IMR-90 (cell line): ENCODE measurements at regions not wholly inside any gene's neighbourhood (a gene's known extent, or its start where the extent isn't known, plus 50 kb on each side); places are given as distances from the start of the nearest gene placed in this dataset.

ENCODE experiments used
- ATAC-seq: fragments of 200-7000 bp; cut with Tn5 transposase; 2 replicates; pipeline ENCODE4 v1.9.1; 2020; ENCODE audit warnings: low read depth, mild to moderate bottlenecking, moderate library complexity
- BruUV-seq: library from RNA; stranded (reverse); fragments of 400-500 nt; replicated peaks from 2 replicates; lab custom pipeline; 2021; lab: Mats Ljungman, UMichigan
- CTCF ChIA-PET: fragments of 300-600 bp; formaldehyde crosslinking; extraction: SDS; loops from one replicate; lab custom pipeline; 2021; ENCODE audit warnings: antibody characterized with exemption; lab: Yijun Ruan, JAX
- POLR2A ChIA-PET: fragments of 300-600 bp; sonication (Branson Sonifier 250); formaldehyde crosslinking; loops from one replicate; lab custom pipeline; 2022; ENCODE audit warnings: antibody characterized with exemption; ENCODE audit not compliant: unreplicated experiment; lab: Charles Lee
- DNase-seq: peaks from one replicate; pipeline ENCODE4 v3.0.0; 2013
- H2AFZ ChIP-seq: replicated peaks from 2 replicates; pipeline ENCODE3; 2013; ENCODE audit warnings: low read length, mild to moderate bottlenecking; ENCODE audit not compliant: poor library complexity
- H2AK5ac ChIP-seq: 2 replicates; pipeline ENCODE4 v1.6.1; 2013; ENCODE audit warnings: low read depth, low read length, inconsistent platforms
- H2AK9ac ChIP-seq: replicated peaks from 2 replicates; pipeline ENCODE3; 2013; ENCODE audit warnings: mild to moderate bottlenecking, low read depth, low read length, moderate library complexity; ENCODE audit not compliant: poor library complexity
- H2BK120ac ChIP-seq: 2 replicates; pipeline ENCODE4 v1.6.1; 2013; ENCODE audit warnings: low read depth, low read length, inconsistent platforms
- H2BK15ac ChIP-seq: 3 replicates; pipeline ENCODE4 v1.6.1; 2013; ENCODE audit warnings: low read depth, low read length, inconsistent platforms
- H2BK20ac ChIP-seq: 2 replicates; pipeline ENCODE4 v1.6.1; 2013; ENCODE audit warnings: low read depth, mild to moderate bottlenecking, inconsistent platforms, low read length, moderate library complexity
- H2BK5ac ChIP-seq: 2 replicates; pipeline ENCODE4 v1.6.1; 2013; ENCODE audit warnings: mild to moderate bottlenecking, low read depth, low read length, inconsistent platforms; ENCODE audit not compliant: poor library complexity, severe bottlenecking
- H3K14ac ChIP-seq: replicated peaks from 2 replicates; pipeline ENCODE4 v1.6.1; 2013; ENCODE audit warnings: low read depth, low read length, inconsistent platforms
- H3K18ac ChIP-seq: 2 replicates; pipeline ENCODE4 v1.6.1; 2013; ENCODE audit warnings: low read depth, low read length, control low read depth
- H3K23ac ChIP-seq: 2 replicates; pipeline ENCODE4 v1.6.1; 2013; ENCODE audit warnings: low read depth, low read length, inconsistent platforms
- H3K27ac ChIP-seq: 2 replicates; pipeline ENCODE4 v1.5.1; 2013; ENCODE audit warnings: mild to moderate bottlenecking, control low read depth, low read length; ENCODE audit not compliant: insufficient read depth
- H3K27me3 ChIP-seq: 2 replicates; pipeline ENCODE4 v1.6.1; 2013; ENCODE audit warnings: low read length; ENCODE audit not compliant: control insufficient read depth, insufficient read depth
- H3K36me3 ChIP-seq: 2 replicates; pipeline ENCODE4 v1.6.1; 2013; ENCODE audit warnings: low read length, mixed read lengths; ENCODE audit not compliant: control insufficient read depth, insufficient read depth
- H3K4ac ChIP-seq: 2 replicates; pipeline ENCODE4 v1.6.1; 2013; ENCODE audit warnings: low read depth, low read length, inconsistent platforms
- H3K4me1 ChIP-seq: 2 replicates; pipeline ENCODE4 v1.6.1; 2013; ENCODE audit warnings: low read length, mixed read lengths; ENCODE audit not compliant: control insufficient read depth, insufficient read depth
- H3K4me2 ChIP-seq: 2 replicates; pipeline ENCODE4 v1.6.1; 2013; ENCODE audit warnings: low read depth, mild to moderate bottlenecking, control low read depth, low read length, moderate library complexity
- H3K4me3 ChIP-seq: 2 replicates; pipeline ENCODE4 v1.5.1; 2013; ENCODE audit warnings: low read depth, mild to moderate bottlenecking, control low read depth, low read length, moderate library complexity; ENCODE audit not compliant: insufficient read depth
- H3K56ac ChIP-seq: 2 replicates; pipeline ENCODE4 v1.6.1; 2013; ENCODE audit warnings: low read length, inconsistent platforms; ENCODE audit not compliant: insufficient read depth; ENCODE audit errors: extremely low read depth
- H3K79me1 ChIP-seq, 2 experiments: 2 replicates each; pipeline ENCODE4 v1.6.1; 2013; ENCODE audit warnings: low read length in 2 of 2, inconsistent platforms in 1 of 2, low read depth in 1 of 2
- H3K9ac ChIP-seq: 2 replicates; pipeline ENCODE4 v1.6.1; 2013; ENCODE audit warnings: low read depth, low read length, control low read depth
- H3K9me1 ChIP-seq: 2 replicates; pipeline ENCODE4 v1.6.1; 2013; ENCODE audit warnings: low read length, inconsistent platforms; ENCODE audit not compliant: insufficient read depth
- H3K9me3 ChIP-seq: 2 replicates; pipeline ENCODE4 v1.6.1; 2013; ENCODE audit warnings: low read length; ENCODE audit not compliant: control insufficient read depth, insufficient read depth
- H4K20me1 ChIP-seq: 2 replicates; pipeline ENCODE4 v1.6.1; 2013; ENCODE audit warnings: low read length, inconsistent platforms; ENCODE audit not compliant: insufficient read depth
- H4K5ac ChIP-seq: 2 replicates; pipeline ENCODE4 v1.6.1; 2013; ENCODE audit warnings: mild to moderate bottlenecking, low read depth, low read length, control low read depth
- H4K8ac ChIP-seq, 2 experiments: 2 replicates each; pipeline ENCODE4 v1.6.1; 2013; ENCODE audit warnings: low read depth in 2 of 2, low read length in 2 of 2, control low read depth in 1 of 2, inconsistent platforms in 1 of 2
- H4K91ac ChIP-seq: 2 replicates; pipeline ENCODE4 v1.6.1; 2013; ENCODE audit warnings: low read depth, low read length, inconsistent platforms; ENCODE audit not compliant: insufficient read depth
- CEBPB ChIP-seq: IDR thresholded peaks from 2 replicates; pipeline ENCODE4 v1.6.1; 2012; ENCODE audit warnings: low read depth, low read length, improper control_type of control experiment
- CHD1 ChIP-seq: IDR thresholded peaks from 2 replicates; pipeline ENCODE4 v1.6.1; 2012; ENCODE audit warnings: low read depth, low read length, improper control_type of control experiment
- FOS ChIP-seq: fragments of 150-350 bp; IDR thresholded peaks from 2 replicates; pipeline ENCODE4 v1.6.1; 2016; ENCODE audit warnings: low read depth, low read length
- MXI1 ChIP-seq: IDR thresholded peaks from 2 replicates; pipeline ENCODE4 v1.6.1; 2012; ENCODE audit warnings: low read depth, mild to moderate bottlenecking, low read length, moderate library complexity, borderline replicate concordance
- POLR2A ChIP-seq: IDR thresholded peaks from 2 replicates; pipeline ENCODE4 v1.6.1; 2012; ENCODE audit warnings: mild to moderate bottlenecking, low read depth, low read length
- RCOR1 ChIP-seq: IDR thresholded peaks from 2 replicates; pipeline ENCODE4 v1.6.1; 2012; ENCODE audit warnings: mild to moderate bottlenecking, low read length, improper control_type of control experiment; ENCODE audit not compliant: insufficient replicate concordance
- RFX5 ChIP-seq: IDR thresholded peaks from 2 replicates; pipeline ENCODE4 v1.8.0; 2012; ENCODE audit warnings: low read depth, mild to moderate bottlenecking, low read length, moderate library complexity
- SMC3 ChIP-seq: fragments of 150-350 bp; IDR thresholded peaks from 2 replicates; pipeline ENCODE4 v1.6.1; 2016; ENCODE audit warnings: low read depth, mild to moderate bottlenecking, antibody characterized with exemption, low read length, moderate library complexity
- WGBS, 2 experiments: methylation state at CpG; one replicate each; pipeline versions ENCODE4 v1.1.5 to v1.1.7; 2013; ENCODE audit warnings: missing lambda C conversion rate in 2 of 2; ENCODE audit not compliant: insufficient read length in 1 of 2; ENCODE audit errors: extremely low coverage in 2 of 2; 5-methylcytosine and 5-hydroxymethylcytosine counted together
- dilution Hi-C: fragments of 300-500 bp; cut with HindIII; formaldehyde crosslinking; loops from one replicate; pipeline ENCODE4 v1.14.3; 2018; ENCODE audit warnings: low sequenced_read_pairs; ENCODE audit not compliant: unreplicated experiment
- in situ Hi-C: fragments of 300-500 bp; cut with MboI; formaldehyde crosslinking; loops from 3 replicates; pipeline ENCODE4 v1.14.3; 2019; ENCODE audit warnings: low sequenced_read_pairs, inconsistent platforms, mixed read lengths
- intact Hi-C: fragments of 100-400 bp; cut with micrococcal nuclease; formaldehyde crosslinking; loops from 2 replicates; pipeline ENCODE4 v1.10.0; 2022
- TF ChIP-seq, protein P1 (sequence below): fragments of 150-350 bp; IDR thresholded peaks from 2 replicates; pipeline ENCODE4 v1.6.1; 2016; ENCODE audit warnings: low read depth, mild to moderate bottlenecking, low read length, moderate library complexity, borderline replicate concordance

DNA sequence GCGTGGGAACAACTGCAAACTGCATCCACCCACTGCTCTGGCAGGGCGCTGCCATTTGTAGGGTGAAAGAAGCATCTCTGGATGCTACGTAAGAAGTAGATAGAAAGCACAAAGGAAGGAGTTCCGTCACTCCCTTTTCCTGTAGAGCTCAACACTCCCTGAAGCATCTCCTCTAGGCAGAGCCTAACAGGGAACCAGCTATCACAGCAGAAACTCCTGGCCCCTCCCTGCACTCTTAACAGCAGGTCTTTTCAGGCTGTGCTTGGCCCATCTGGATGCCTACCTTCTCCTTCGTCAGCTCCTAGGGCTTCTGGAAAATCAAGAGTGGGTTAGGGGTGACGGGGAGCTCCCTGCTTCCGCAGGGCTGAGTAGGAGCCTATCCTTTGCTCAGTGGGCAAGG, 112.9 kb upstream of the TLL1 start:
- no peak for DNase-seq
- no CpG with 5 or more reads among the region's 7 CpGs for WGBS, 2 experiments
- Histone ChIP-seq H3K9ac (no peak overlapping the region), H2BK15ac (no peak overlapping the region), H3K4me3 (no peak overlapping the region), H3K27me3 (no peaks in the 10 kb centered on the region), H2BK120ac (no peak overlapping the region), H2AK5ac (no peak overlapping the region), H4K91ac (no peak overlapping the region), H2AK9ac (no peak overlapping the region), H4K5ac (no peak overlapping the region), H3K56ac (no peak overlapping the region), H2BK20ac (no peak overlapping the region), H4K8ac (no peak overlapping the region), H3K23ac (no peak overlapping the region), H3K4ac (no peak overlapping the region), H3K79me1 (no peaks in the 10 kb centered on the region), H4K20me1 (no peaks in the 10 kb centered on the region), H3K9me1 (no peaks in the 10 kb centered on the region), H3K9me3 (peaks cover 9% of the 10 kb centered on the region), H3K4me1 (no peaks in the 10 kb centered on the region), H3K36me3 (no peaks in the 10 kb centered on the region), H2BK5ac (no peak overlapping the region), H3K18ac (no peak overlapping the region), H2AFZ (no peak overlapping the region), H3K4me2 (no peak overlapping the region), H3K14ac (no peak overlapping the region), H3K27ac (no peak overlapping the region)
- POLR2A ChIA-PET = no interaction called here
- dilution Hi-C loops (no loop called here), intact Hi-C loops (no loop called here), in situ Hi-C loops (no loop called here)
- TF ChIP-seq FOS = no peak
- no peak for TF ChIP-seq POLR2A
- no peak for TF ChIP-seq CEBPB
- no peak for TF ChIP-seq SMC3
- TF ChIP-seq, protein P1, sequence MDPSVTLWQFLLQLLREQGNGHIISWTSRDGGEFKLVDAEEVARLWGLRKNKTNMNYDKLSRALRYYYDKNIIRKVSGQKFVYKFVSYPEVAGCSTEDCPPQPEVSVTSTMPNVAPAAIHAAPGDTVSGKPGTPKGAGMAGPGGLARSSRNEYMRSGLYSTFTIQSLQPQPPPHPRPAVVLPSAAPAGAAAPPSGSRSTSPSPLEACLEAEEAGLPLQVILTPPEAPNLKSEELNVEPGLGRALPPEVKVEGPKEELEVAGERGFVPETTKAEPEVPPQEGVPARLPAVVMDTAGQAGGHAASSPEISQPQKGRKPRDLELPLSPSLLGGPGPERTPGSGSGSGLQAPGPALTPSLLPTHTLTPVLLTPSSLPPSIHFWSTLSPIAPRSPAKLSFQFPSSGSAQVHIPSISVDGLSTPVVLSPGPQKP = no peak
- TF ChIP-seq RCOR1 = no peak
- TF ChIP-seq CHD1 = no peak
- no peak for TF ChIP-seq RFX5
- TF ChIP-seq MXI1 = no peak
- CTCF ChIA-PET = no interaction called here
- ATAC-seq = no peak
- no TSS peak for BruUV-seq
